ENCODE measurements at regions not wholly inside any gene's neighbourhood (a gene's known extent, or its start where the extent isn't known, plus 50 kb on each side); places are given as distances from the start of the nearest gene placed in this dataset.
"Not testable (repeated sequence)": the region's sequence is repeated elsewhere in the genome, so short reads cannot be mapped to it uniquely, and the experiment has no call there.

DNA sequence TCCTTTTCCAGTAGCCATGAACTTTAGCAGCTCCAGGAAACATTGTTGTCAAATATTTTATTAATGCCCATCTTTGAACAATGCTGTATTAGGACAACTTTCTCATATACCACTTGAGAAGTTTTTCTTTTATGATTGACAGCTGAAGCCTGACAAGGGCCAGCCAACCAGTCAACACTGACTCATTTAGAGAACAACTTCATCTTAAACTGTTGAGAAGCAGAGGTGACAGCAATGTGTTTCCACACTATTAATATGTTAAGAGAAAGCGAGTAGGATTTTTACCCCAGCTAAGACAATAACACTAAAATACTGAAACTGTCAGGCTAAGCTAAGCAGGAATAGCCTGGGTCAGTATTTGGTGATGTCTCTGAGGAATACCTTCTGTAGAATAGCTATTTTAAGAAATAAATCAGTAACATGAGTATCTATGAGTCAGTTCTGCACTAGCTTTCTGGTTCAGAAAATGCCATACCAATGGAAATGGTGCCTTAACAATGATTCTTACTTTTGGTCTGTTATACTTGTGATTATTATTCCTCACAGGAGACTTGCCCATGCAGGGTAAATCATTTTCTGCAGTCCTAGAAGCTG, 168.8 kb upstream of the POT1 start:
- Histone ChIP-seq H3K4me2 (ENCODE audit: low read length) (no peak overlapping the region), H3K27me3 (ENCODE audit: control insufficient read depth, insufficient read depth, low read length) (no peaks in the 10 kb centered on the region), H3K9me3 (replicated peaks; ENCODE audit: low read length) (no peaks in the 10 kb centered on the region), H3K9ac (ENCODE audit: low read depth, low read length) (no peak overlapping the region), H3K4me3 (ENCODE audit: low read length) (no peak overlapping the region), H3K36me3 (ENCODE audit: insufficient read depth, low read length) (no peaks in the 10 kb centered on the region), H3K4me1 (ENCODE audit: control insufficient read depth, insufficient read depth, low read length) (no peaks in the 10 kb centered on the region)

DNA sequence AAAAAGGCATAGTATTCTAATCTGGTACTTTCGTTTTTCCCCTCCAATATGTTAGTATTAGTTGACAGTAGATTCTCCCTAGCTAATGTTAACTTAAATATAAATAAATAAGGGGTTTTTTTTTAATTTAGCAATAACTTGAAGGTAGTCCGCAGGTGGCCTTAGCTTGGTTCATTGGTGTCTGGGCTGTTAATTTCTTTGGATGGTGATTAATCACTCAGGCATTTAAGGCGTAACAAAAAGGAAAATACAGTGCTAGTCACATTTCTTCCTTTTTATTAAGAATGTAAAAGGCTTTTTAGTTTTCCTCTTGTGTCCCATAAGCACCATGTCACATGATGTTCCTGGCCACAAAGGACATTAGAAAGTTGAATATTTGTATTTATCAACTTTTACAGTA, 161.0 kb upstream of the POT1 start:
- no peak overlapping the region for H3K4me3 ChIP-seq (ENCODE audit: low read length)
- no peaks in the 10 kb centered on the region for H3K27me3 ChIP-seq (ENCODE audit: control insufficient read depth, insufficient read depth, low read length)
- no peaks in the 10 kb centered on the region for H3K9me3 ChIP-seq (replicated peaks; ENCODE audit: low read length)
- no peak overlapping the region for H3K9ac ChIP-seq (ENCODE audit: low read depth, low read length)
- no peaks in the 10 kb centered on the region for H3K4me1 ChIP-seq (ENCODE audit: control insufficient read depth, insufficient read depth, low read length)
- no peaks in the 10 kb centered on the region for H3K36me3 ChIP-seq (ENCODE audit: insufficient read depth, low read length)
- H3K4me2 ChIP-seq (ENCODE audit: low read length) = no peak overlapping the region

DNA sequence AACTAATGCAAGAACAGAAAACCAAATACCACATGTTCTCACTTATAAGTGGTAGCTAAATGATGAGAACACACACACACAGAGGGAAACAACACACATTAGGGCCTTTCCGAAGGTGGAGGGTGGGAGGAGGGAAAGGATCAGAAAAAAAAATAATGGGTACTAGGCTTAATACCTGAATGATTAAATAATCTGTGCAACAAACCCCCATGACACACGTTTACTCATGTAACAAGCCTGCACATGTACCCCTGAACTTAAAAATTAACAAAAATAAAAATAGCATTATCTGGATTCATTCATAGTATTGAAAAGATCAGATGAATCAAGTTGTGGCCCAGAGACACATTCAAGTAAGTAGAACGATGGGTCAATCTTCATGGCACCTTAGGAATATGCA, 159.5 kb upstream of the POT1 start:
- no peaks in the 10 kb centered on the region for H3K9me3 ChIP-seq (replicated peaks; ENCODE audit: low read length)
- H3K4me2 ChIP-seq (ENCODE audit: low read length) = no peak overlapping the region
- no peak overlapping the region for H3K4me3 ChIP-seq (ENCODE audit: low read length)
- no peaks in the 10 kb centered on the region for H3K36me3 ChIP-seq (ENCODE audit: insufficient read depth, low read length)
- no peak overlapping the region for H3K9ac ChIP-seq (ENCODE audit: low read depth, low read length)
- no peaks in the 10 kb centered on the region for H3K27me3 ChIP-seq (ENCODE audit: control insufficient read depth, insufficient read depth, low read length)
- H3K4me1 ChIP-seq (ENCODE audit: control insufficient read depth, insufficient read depth, low read length) = no peaks in the 10 kb centered on the region

DNA sequence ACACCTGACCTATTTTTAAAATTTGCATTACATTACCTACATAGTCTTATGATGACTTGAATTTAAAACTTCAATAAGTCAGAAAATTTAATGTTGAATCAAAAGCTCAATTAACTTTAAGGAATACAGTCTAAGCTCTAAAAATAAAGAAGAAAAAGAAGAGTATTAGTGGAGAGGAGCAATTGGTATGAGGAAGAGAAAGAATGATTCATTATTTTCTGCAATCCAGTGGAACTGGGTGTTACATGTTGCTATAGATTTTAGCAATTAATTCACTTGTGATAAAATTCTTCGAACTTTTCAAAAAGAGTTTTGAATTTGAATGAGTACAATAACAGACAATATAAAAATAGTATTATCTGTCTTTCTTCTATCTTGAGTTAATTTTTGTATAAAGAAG, 158.9 kb upstream of the POT1 start:
- Histone ChIP-seq H3K9ac (ENCODE audit: low read depth, low read length) (no peak overlapping the region), H3K9me3 (replicated peaks; ENCODE audit: low read length) (no peaks in the 10 kb centered on the region), H3K27me3 (ENCODE audit: control insufficient read depth, insufficient read depth, low read length) (no peaks in the 10 kb centered on the region), H3K36me3 (ENCODE audit: insufficient read depth, low read length) (no peaks in the 10 kb centered on the region), H3K4me2 (ENCODE audit: low read length) (no peak overlapping the region), H3K4me3 (ENCODE audit: low read length) (no peak overlapping the region), H3K4me1 (ENCODE audit: control insufficient read depth, insufficient read depth, low read length) (no peaks in the 10 kb centered on the region)

DNA sequence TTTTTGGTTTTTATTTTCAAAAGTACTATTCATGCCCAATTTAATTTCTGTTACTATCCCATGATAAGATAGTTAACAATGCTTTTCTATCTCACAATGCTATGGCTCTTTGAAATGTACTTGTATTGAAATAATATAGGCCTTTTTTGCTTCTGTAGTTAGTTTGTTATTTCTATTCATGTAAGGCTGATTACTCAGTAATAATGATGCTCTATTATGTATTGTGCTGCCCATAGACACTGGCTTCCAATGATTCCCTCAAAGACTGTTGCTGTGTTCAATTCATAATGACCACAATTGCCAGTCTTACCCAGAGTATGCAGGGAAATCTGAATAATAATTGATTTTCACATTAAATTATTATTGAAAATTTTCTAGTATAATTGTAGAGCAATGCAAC, 155.5 kb upstream of the POT1 start:
- Histone ChIP-seq H3K4me1 (ENCODE audit: control insufficient read depth, insufficient read depth, low read length) (no peaks in the 10 kb centered on the region), H3K9ac (ENCODE audit: low read depth, low read length) (no peak overlapping the region), H3K4me2 (ENCODE audit: low read length) (no peak overlapping the region), H3K9me3 (replicated peaks; ENCODE audit: low read length) (no peaks in the 10 kb centered on the region), H3K4me3 (ENCODE audit: low read length) (no peak overlapping the region), H3K27me3 (ENCODE audit: control insufficient read depth, insufficient read depth, low read length) (no peaks in the 10 kb centered on the region), H3K36me3 (ENCODE audit: insufficient read depth, low read length) (no peaks in the 10 kb centered on the region)

DNA sequence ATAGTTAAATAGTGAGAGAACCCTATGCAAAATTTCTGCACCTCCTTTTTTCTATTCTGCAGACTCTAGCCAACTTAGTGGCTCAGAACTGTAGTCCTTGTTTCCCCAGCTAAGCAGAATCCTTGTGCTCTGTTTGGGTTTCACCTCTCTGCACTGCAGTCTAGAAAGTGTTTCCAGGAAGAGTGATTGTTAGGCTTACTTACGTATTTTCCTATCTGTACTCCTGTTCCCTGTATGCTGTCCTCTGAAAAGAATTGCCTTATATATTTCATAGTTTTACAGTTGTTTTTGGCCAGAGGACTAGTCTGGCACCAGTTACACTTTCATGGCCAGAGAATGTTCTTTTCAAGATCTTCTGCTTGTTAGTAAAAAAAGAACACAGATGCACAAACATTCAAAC, 154.6 kb upstream of the POT1 start:
- no peaks in the 10 kb centered on the region for H3K36me3 ChIP-seq (ENCODE audit: insufficient read depth, low read length)
- H3K9ac ChIP-seq (ENCODE audit: low read depth, low read length) = no peak overlapping the region
- no peaks in the 10 kb centered on the region for H3K27me3 ChIP-seq (ENCODE audit: control insufficient read depth, insufficient read depth, low read length)
- no peaks in the 10 kb centered on the region for H3K4me1 ChIP-seq (ENCODE audit: control insufficient read depth, insufficient read depth, low read length)
- no peak overlapping the region for H3K4me3 ChIP-seq (ENCODE audit: low read length)
- no peak overlapping the region for H3K4me2 ChIP-seq (ENCODE audit: low read length)
- H3K9me3 ChIP-seq (replicated peaks; ENCODE audit: low read length) = no peaks in the 10 kb centered on the region

DNA sequence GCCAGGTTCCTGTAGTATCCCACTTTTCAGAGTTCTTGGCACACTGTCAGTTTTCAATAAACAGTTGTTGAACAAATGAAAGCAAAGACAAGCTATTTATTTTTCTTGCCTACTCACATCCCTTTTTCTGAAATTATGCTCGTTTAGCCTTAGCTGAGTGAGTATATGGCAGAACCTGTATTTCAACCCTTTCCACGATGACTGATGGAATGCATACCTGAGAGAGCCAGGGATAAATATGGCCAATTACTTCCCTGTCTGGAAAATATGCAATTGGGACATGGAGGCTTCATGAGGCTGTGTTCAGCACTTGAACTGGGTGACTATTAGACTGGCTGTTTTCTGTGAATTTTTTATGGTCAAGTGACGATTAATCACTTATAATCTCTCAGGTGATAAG, 144.5 kb upstream of the POT1 start:
- H3K9ac ChIP-seq (ENCODE audit: low read depth, low read length) = no peak overlapping the region
- no peaks in the 10 kb centered on the region for H3K4me1 ChIP-seq (ENCODE audit: control insufficient read depth, insufficient read depth, low read length)
- H3K4me2 ChIP-seq (ENCODE audit: low read length) = no peak overlapping the region
- no peaks in the 10 kb centered on the region for H3K27me3 ChIP-seq (ENCODE audit: control insufficient read depth, insufficient read depth, low read length)
- H3K36me3 ChIP-seq (ENCODE audit: insufficient read depth, low read length) = no peaks in the 10 kb centered on the region
- no peak overlapping the region for H3K4me3 ChIP-seq (ENCODE audit: low read length)
- no peaks in the 10 kb centered on the region for H3K9me3 ChIP-seq (replicated peaks; ENCODE audit: low read length)

DNA sequence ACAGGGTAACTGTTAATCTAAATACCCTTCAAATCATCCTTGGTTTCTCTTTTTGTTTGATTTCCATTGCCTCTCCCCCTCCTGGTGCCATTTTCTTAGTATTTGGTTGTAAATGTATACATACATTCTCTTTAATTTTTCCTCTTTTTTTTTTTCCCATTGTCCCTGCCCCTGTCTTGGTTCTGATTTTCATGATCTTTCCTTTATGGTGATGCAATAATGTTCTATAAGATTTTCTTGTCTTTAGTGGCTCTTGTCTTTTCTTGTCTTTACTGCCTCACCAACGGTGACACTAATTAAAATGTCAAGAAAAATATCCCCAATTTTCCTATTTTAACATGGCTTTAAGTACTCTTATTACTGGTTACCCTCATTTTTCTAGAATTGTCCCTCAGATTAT, 135.9 kb upstream of the POT1 start:
- Histone ChIP-seq H3K4me3 (ENCODE audit: low read length) (no peak overlapping the region), H3K9ac (ENCODE audit: low read depth, low read length) (no peak overlapping the region), H3K4me2 (ENCODE audit: low read length) (no peak overlapping the region), H3K9me3 (replicated peaks; ENCODE audit: low read length) (no peaks in the 10 kb centered on the region), H3K27me3 (ENCODE audit: control insufficient read depth, insufficient read depth, low read length) (no peaks in the 10 kb centered on the region), H3K4me1 (ENCODE audit: control insufficient read depth, insufficient read depth, low read length) (peaks cover 27% of the 10 kb centered on the region), H3K36me3 (ENCODE audit: insufficient read depth, low read length) (no peaks in the 10 kb centered on the region)

DNA sequence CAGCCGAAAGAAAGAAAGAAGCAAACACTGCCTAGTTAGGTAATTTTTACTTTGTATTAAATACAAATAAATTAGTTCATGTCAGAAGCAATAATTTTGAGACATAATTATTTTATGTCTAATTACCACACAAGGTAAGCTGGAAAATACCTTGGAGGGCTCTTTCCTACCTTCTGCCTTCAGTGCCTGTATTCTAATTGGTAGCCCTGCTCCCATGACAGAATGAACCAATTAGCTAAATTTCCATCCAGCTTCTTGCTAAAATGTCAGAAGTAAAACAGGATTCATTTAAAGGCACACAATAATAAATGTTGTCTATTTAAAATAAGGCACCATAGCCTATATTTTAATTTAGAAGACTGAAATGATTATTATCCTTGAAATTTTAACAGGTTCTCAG, 135.4 kb upstream of the POT1 start:
- Histone ChIP-seq H3K9ac (ENCODE audit: low read depth, low read length) (no peak overlapping the region), H3K4me1 (ENCODE audit: control insufficient read depth, insufficient read depth, low read length) (peaks cover 32% of the 10 kb centered on the region), H3K36me3 (ENCODE audit: insufficient read depth, low read length) (no peaks in the 10 kb centered on the region), H3K4me3 (ENCODE audit: low read length) (no peak overlapping the region), H3K9me3 (replicated peaks; ENCODE audit: low read length) (no peaks in the 10 kb centered on the region), H3K27me3 (ENCODE audit: control insufficient read depth, insufficient read depth, low read length) (no peaks in the 10 kb centered on the region), H3K4me2 (ENCODE audit: low read length) (no peak overlapping the region)

DNA sequence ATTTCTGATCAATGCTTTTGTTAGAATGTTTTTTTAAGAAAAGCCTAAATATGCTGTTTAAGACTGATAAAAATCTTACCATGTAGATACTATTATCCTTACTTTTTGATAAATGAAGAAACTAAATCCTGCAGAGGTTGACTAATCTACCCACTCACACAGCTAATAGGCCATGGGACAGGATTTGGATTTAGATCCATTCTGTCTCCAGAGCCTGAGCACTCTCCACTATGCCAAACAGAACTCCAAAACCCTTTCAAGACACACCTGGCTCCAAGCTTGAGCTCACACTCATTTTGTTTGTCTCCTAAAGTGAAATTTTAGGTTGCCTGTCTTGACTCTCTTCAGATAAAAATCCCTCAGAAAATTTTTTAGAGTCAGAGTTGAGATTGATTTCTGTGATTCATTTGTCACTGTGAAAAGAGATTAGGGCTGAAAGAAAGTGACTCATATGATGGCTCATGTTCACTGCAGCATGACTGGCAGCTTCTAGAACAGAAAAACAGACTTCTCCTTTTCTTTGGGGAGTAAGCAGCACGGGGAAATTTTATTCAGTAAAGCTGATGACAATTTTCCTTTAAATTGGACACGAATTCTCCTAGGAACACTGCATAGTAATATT, 132.3 kb upstream of the POT1 start:
- Histone ChIP-seq H3K4me3 (ENCODE audit: low read length) (peak overlapping the region; percentile 20), H3K27me3 (ENCODE audit: control insufficient read depth, insufficient read depth, low read length) (no peaks in the 10 kb centered on the region), H3K36me3 (ENCODE audit: insufficient read depth, low read length) (no peaks in the 10 kb centered on the region), H3K4me1 (ENCODE audit: control insufficient read depth, insufficient read depth, low read length) (peaks cover 33% of the 10 kb centered on the region), H3K9me3 (replicated peaks; ENCODE audit: low read length) (no peaks in the 10 kb centered on the region), H3K9ac (ENCODE audit: low read depth, low read length) (peak overlapping the region; percentile 62), H3K4me2 (ENCODE audit: low read length) (peak overlapping the region; percentile 73)

DNA sequence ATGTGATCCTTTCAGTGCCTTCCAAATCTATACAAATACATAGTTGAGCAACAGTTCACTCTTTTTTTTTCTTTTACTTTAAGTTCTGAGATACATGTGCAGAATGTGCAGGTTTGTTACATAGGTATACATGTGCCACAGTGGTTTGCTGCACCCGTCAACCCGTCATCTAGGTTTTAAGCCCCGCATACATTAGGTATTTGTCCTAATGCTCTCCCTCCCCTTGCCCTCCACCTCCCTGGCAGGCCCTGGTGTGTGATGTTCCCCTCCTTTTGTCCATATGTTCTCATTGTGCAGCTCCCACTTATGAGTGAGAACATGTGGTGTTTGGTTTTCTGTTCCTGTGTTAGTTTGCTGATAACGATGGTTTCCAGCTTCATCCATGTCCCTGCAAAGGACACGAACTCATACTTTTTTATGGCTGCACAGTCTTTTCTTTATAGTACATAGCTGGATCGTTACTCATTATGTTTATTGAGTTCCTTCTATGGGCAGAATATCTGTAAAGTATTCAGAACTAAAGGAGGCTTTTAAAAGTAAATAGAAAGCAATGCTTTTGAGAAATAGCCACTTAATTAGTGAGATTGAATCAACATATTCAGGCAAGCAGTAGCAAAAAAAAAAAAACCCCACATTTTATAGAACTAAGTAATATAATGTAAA, 131.6 kb upstream of the POT1 start:
- H3K4me1 ChIP-seq (ENCODE audit: control insufficient read depth, insufficient read depth, low read length) = peaks cover 33% of the 10 kb centered on the region
- not testable (repeated sequence) for H3K27me3 ChIP-seq (ENCODE audit: control insufficient read depth, insufficient read depth, low read length)

More for the DNA sequence above, 131.6 kb upstream of the POT1 start:
- Histone ChIP-seq H3K4me2 (ENCODE audit: low read length) (peak overlapping the region; percentile 73), H3K9ac (ENCODE audit: low read depth, low read length) (peak overlapping the region; percentile 62)
- not testable (repeated sequence) for H3K9me3 ChIP-seq (replicated peaks; ENCODE audit: low read length); H3K4me3 ChIP-seq (ENCODE audit: low read length); H3K36me3 ChIP-seq (ENCODE audit: insufficient read depth, low read length)

Measured in skeletal muscle satellite cell (primary cell).